ENCODE measurements at regions not wholly inside any gene's neighbourhood (a gene's known extent, or its start where the extent isn't known, plus 50 kb on each side); places are given as distances from the start of the nearest gene placed in this dataset.

DNA sequence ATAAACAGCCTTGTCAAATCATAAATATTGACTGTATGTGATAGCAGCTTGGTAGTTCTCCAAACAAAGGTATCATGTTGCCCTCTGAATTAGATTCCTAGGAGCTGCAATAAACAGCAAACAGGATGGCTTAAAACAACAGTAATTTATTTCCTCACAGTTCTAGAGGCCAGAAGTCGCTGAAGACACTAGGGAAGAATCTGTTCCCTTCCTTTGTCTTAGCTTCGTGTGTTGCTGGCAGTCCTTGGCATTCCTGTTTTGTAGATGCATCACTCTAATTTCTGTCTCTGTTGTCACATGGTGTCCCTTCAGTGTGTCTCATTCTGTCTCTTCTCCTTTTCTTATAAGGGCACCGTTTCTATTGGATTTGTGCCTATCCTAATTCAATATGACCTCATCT is 679.3 kb downstream of the OTOL1 start:
- TF ChIP-seq CTCF (IDR thresholded peaks at IDR 0.05): no peak
- no peak for TF ChIP-seq USF1 (IDR thresholded peaks at IDR 0.05; ENCODE audit: borderline replicate concordance, low read depth)
- TF ChIP-seq CHD2 (IDR thresholded peaks at IDR 0.05; ENCODE audit: low read length, partially characterized antibody): no peak
- no peak for TF ChIP-seq POLR2AphosphoS5 (IDR thresholded peaks at IDR 0.05; ENCODE audit: low read depth, low read length)
- TF ChIP-seq YY1 (IDR thresholded peaks at IDR 0.05; ENCODE audit: low read depth): no peak
